GM21717 (cell line): ENCODE measurements at regions not wholly inside any gene's neighbourhood (a gene's known extent, or its start where the extent isn't known, plus 50 kb on each side); places are given as distances from the start of the nearest gene placed in this dataset.
"Not testable (repeated sequence)": the region's sequence is repeated elsewhere in the genome, so short reads cannot be mapped to it uniquely, and the experiment has no call there.

ENCODE experiments used
- ATAC-seq: cut with Tn5 transposase; IDR thresholded peaks from one replicate; pipeline ENCODE4 v1.9.1; 2021; ENCODE audit warnings: mild to moderate bottlenecking, moderate library complexity; ENCODE audit not compliant: unreplicated experiment

- ATAC-seq, result no peak
Measured at GRCh38 chr9:115849679-115850412, 303.7 kb upstream of the PAPPA start.

GRCh38 chr9:115850548-115851304 lies 302.9 kb upstream of the PAPPA start:
- no peak for ATAC-seq

GRCh38 chr9:115855458-115856133 lies 298.0 kb upstream of the PAPPA start:
- ATAC-seq, result no peak

- not testable (repeated sequence) for ATAC-seq
Measured at GRCh38 chr9:115858421-115858820, 295.2 kb upstream of the PAPPA start.

DNA sequence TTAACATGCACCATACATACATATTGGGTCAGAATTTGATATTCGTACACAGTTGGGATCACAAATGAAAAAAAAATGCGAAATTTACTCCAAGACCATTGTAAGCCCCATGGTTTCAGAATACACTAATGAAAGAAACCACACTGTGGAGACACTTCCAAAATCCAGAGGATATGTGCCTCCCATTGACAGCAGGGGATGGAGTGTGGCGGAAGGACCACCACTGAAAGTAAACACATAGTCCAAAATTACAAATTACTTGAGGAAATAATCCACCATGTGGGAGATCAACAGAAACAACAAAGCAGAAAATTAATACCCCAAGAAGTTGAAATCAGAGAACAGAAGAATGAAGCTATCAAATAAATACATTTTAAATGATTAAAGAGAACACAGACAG lies 291.6 kb upstream of the PAPPA start:
- ATAC-seq, result no peak

DNA sequence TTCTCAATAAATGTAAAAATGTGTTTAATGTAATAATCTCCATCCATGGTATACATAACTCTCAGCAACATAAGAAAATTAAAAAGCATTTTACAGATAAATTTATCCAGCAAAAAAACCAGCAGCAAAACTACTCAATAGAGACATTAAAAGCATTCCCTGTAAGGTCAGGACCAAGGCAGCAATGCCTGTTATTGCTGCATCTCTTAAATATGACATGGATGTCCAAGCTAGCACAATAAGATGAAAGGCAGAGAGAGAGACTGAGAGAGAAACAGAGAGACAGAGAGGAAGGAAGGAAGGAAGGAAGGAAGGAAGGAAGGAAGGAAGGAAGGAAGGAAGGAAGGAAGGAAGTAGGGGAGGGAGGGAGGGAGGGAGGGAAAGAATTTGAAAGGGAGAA lies 289.0 kb upstream of the PAPPA start:
- ATAC-seq, result no peak

DNA sequence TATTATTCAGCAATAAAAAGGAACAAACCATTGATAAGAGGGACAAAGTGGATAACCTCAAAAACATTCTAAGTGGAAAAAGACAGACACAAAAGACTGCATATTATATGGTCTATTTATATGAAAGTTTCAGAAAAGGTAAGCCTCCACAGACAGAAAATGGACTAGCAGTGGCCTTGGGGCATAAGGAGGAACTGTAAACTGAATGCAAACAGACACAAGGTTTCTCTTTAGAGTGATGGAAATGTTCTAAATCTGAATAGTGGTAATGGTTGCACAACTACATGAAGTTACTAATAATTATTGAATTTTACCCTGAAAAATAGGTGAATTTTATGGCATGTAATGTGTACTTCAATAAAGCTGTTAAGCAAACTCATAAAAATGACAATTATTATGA lies 286.3 kb upstream of the PAPPA start:
- no peak for ATAC-seq

DNA sequence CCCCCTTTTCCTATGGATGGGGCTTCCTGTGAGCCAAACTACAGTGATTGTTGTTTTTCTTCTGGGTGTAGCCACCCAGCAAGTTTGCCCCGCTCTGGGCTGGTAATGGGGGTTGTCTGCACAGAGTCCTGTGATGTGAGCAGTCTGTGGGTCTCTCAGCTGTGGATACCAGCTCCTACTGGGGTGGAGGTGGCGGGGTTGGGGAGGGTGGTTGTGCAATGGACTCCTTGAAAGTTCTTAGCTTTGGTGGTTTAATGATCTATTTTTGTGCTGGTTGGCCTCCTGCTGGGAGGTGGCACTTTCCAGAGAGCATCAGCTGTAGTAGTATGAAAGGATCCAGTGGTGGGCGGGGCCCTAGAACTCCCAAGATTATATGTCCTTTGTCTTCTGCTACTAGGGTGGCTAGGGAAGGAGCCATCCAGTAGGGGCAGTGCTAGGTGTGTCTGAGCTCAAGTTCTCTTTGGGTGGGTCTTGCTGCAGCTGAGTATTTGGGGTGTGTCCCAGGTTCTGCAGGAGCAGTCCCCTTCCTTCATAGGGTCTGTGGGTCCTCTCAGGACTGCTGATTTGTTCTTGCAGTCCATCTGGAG lies 275.6 kb upstream of the PAPPA start:
- no peak for ATAC-seq

DNA sequence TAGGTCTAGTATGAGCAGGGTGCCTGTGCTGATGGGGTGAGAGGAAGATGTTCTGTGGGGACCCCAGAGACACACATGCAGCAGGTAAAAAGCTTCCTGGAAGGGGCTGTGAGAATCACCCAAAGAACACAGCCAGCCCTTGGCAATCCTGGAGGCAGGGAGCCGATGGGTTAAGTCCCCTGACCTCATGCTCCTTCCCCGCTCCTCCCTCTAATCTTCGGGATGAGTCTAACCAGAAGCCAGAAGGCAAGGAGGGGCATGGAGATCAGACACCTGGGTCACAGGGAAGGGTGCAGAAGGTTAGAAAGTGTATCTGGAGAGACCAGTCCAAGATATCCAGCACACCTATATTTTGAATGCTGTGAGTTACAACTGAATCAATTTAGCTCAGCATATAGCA lies 274.1 kb upstream of the PAPPA start:
- no peak for ATAC-seq

GRCh38 chr9:115880221-115880885 lies 273.2 kb upstream of the PAPPA start:
- ATAC-seq, result no peak

- no peak for ATAC-seq
Measured at GRCh38 chr9:115882911-115883310, 270.7 kb upstream of the PAPPA start.

- ATAC-seq, result no peak
Measured at GRCh38 chr9:115883467-115884329, 269.9 kb upstream of the PAPPA start.

DNA sequence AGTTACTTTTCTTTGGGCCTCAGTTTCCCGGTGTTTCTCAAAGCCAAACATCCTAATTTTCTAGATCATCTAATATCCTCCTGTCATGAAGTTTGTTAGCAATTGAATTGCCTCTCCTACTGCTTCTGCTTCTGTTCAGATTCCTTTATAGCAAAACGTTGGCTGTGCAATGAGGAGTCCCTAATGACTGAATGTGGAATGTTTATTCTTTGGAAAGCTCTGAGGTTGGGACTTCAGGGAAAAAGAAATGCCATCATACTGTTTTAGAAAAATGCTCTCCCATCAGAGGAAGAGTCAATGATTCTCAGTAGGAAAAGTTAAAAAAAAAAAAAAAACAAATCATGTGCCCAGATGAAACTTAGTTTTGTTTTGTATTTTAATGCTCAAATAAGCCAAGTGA lies 268.7 kb upstream of the PAPPA start:
- ATAC-seq, result no peak

DNA sequence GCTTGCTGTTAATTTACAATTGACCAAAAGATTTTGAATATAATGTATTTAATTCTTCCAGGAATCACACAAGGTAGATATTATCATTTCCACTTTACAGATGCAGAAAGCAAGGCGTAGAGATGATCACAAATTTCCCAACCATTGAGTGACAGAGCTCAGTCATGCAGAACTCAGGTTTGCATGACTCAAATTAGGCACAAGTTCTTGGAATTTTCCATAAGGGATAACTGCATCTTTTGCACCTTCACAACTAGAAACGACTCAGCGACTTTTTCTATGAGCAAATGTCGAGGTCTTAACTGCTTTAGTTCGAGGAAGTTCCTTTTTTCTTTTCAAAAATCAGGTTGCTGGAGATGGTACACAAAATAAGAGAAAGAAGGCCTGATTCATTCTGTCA lies 265.5 kb upstream of the PAPPA start:
- no peak for ATAC-seq

- no peak for ATAC-seq
Measured at GRCh38 chr9:115891929-115892328, 261.7 kb upstream of the PAPPA start.

DNA sequence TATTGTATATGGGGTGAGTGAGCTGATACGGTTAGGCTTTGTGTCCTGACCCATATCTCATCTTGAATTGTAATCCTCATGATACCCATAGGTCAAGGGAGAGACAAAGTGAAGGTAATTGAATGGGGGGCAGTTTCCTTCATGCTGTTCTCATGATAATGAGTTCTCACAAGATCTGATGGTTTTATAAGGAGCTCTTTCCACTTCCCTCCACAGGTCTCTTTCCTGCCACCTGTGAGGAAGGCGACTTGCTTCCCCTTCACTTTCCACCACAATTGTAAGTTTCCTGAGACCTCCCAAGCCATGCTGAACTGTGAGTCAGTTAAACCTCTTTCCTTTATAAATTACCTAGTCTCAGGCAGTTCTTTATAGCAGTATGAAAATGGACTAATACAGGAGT lies 255.1 kb upstream of the PAPPA start:
- not testable (repeated sequence) for ATAC-seq

DNA sequence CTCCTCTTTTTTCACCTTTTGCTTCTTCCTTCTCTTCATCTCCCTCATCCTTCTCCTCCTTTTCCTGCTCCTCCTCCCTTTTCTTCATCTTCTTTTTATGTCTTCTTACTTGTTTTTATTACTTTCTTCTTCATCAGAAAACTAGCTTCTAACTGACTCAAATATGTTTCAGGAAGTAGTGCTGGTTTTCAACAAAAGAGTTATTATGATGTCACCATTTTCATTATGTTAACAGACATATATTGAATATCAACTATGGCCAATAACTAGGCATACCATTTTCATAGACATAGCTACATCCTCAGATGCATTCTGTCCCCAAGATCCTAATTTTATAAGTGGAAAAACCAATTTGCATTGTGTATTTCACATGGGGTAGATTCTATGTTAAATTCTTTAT lies 252.9 kb upstream of the PAPPA start:
- no peak for ATAC-seq

GRCh38 chr9:115910959-115911358 lies 242.6 kb upstream of the PAPPA start:
- no peak for ATAC-seq

DNA sequence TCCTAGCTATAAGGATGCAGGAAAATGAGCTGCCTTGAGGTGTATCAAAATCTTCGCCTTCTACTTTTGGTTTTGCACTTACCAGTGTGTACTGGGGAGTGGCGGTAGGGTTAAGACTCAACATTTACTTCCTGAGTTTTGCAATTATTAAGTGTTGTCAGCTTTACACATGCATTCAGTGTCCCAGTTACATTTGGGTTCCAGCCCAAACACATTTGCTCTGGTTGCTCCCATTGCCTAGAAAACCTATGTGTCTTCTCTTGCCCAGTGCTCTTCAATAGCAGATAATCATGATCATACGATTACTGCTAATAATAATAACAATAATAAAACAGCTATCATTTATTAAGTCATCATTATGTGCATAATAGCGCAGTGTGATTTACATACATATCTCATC lies 241.5 kb upstream of the PAPPA start:
- ATAC-seq, result no peak

DNA sequence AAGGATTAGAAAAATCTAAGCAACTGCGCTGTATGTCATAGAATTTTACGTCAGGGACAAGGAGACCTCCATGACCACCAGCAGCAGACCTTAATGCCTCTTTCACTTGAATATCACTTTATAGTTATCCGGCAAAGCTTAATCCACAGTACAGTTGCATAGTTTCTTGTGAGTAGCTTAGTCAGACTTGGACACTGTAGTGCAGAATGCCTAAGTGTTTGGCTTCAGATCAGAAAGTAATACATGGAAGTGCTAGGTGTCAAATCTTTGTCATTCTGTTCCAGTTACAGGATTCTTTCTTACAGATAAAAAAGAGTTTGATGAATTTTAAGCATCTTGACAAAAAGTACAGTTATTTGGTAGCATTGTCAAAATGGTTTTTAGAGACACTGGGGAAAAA lies 239.9 kb upstream of the PAPPA start:
- ATAC-seq, result no peak
